HG03060 (cell line): ENCODE measurements at regions not wholly inside any gene's neighbourhood (a gene's known extent, or its start where the extent isn't known, plus 50 kb on each side); places are given as distances from the start of the nearest gene placed in this dataset.

ENCODE experiments used
- ATAC-seq: cut with Tn5 transposase; IDR thresholded peaks from one replicate; pipeline ENCODE4 v1.9.1; 2021; ENCODE audit warnings: low read depth, moderate number of reproducible peaks; ENCODE audit not compliant: unreplicated experiment

GRCh38 chr21:26227130-26227529, 56.6 kb upstream of the APP start:
- no peak for ATAC-seq

DNA sequence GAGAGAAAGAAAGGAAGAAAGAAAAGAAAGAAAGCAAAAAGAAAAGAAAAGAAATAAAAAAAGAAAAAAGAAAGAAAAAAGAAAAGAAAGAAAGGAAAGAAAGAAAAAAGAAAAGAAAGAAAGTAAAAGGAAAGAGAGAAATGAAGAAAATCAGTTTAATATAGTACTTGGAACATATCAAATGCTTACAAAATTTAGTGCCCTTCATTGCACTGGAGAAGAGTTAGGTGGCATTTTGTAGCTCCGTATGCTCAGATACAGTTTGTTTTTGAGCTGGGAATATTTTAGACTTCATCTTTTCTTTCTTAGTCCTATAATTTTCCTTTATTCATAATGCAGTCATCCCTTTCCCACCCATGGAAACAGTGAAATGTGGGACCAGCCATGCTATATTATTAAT, 56.2 kb upstream of the APP start:
- ATAC-seq = no peak

DNA sequence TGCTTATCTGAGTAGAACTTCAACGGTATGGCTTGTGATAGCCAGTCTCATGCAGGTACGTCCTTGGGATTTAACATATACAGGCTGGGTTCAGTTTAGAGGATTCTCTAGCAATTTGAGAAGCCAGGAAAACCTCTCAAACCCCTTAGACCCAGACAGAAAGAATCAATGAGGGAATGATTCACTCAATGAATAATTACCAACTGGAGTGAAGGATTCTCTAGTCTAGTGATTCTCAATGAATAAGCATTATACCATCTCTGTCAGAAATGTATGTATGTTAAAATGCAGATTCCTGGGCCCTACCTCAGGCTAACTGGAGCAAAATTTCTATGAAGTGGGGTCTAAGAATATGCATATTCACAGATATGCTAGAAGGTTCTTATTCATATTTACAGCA, 54.5 kb upstream of the APP start:
- ATAC-seq = no peak

DNA sequence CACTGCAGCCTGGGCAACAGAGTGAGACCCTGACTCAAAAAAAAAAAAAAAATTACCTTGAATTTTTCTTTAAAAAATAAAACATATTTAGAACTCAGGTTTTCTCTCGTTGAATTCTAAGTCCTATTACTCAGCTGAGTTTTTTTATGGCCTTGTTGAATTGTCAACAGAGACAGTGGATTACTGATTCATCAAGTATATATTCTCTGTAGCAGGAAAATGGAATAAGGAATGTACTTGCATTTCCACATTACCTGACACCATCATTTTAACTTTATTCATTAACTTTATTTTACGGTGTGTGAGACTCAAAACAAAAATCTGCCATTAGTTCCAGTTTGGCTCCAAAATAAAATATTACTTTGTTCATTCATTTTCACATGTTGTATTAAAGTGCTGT, 53.8 kb upstream of the APP start:
- no peak for ATAC-seq
